Uterus (tissue), 3 donors: ENCODE measurements at regions not wholly inside any gene's neighbourhood (a gene's known extent, or its start where the extent isn't known, plus 50 kb on each side); places are given as distances from the start of the nearest gene placed in this dataset.

Experiments used
- DNase-seq, 2 donors: peaks; one replicate each; pipeline ENCODE4 v3.0.0-alpha.2; 2019 to 2020
- H3K27ac ChIP-seq, 2 donors: fragments of 200-600 bp; sonication (generic); 1 replicate in 1 of 2; 2 replicates in 1 of 2; pipeline ENCODE4 v1.5.1; 2016 to 2018
- H3K27me3 ChIP-seq, 2 donors: fragments of 200-600 bp; sonication (generic); one replicate each; pipeline ENCODE4 v1.5.1; 2018 to 2019; ENCODE audit warnings: control low read depth in 1 of 2
- H3K36me3 ChIP-seq, 2 donors: fragments of 200-600 bp; sonication (generic); one replicate each; pipeline ENCODE4 v1.5.1; 2019; ENCODE audit warnings: control low read depth in 1 of 2
- H3K4me1 ChIP-seq, 2 donors: fragments of 200-600 bp; sonication (generic); one replicate each; pipeline ENCODE4 v1.5.1; 2018 to 2019; ENCODE audit warnings: control low read depth in 1 of 2
- H3K4me3 ChIP-seq, 2 donors: fragments of 200-600 bp; sonication (generic); 1 replicate in 1 of 2; 2 replicates in 1 of 2; pipeline ENCODE4 v1.5.1; 2018 to 2019; ENCODE audit warnings: mild to moderate bottlenecking in 1 of 2
- H3K9me3 ChIP-seq, 2 donors: fragments of 200-600 bp; sonication (generic); one replicate each; pipeline ENCODE4 v1.5.1; 2019; ENCODE audit warnings: control low read depth in 1 of 2
- POLR2A ChIP-seq, 2 donors: fragments of 450-650 bp; IDR thresholded peaks; one replicate each; pipeline ENCODE4 v1.6.1; 2016; ENCODE audit warnings: antibody characterized with exemption in 2 of 2, mild to moderate bottlenecking in 1 of 2, moderate library complexity in 1 of 2
- intact Hi-C: fragments of 100-400 bp; cut with DNase I; formaldehyde crosslinking; loops from one replicate; pipeline ENCODE4 v1.15.1; 2023; ENCODE audit warnings: low total_unique reads
- TF ChIP-seq, protein P1 (sequence below), 4 experiments: fragments of 200-600 bp in 2 of 4; fragments of 450-650 bp in 2 of 4; sonication (generic) in 2 of 4; IDR thresholded peaks; one replicate each; pipeline ENCODE4 v1.5.1; 2016 to 2019; ENCODE audit warnings: antibody characterized with exemption in 4 of 4, mild to moderate bottlenecking in 2 of 4, moderate library complexity in 1 of 4
- donor health status: DM: yes; HTN: yes; CAD: no.

- TF ChIP-seq POLR2A (IDR thresholded peaks at IDR 0.05), result no peak
- TF ChIP-seq, protein P1, sequence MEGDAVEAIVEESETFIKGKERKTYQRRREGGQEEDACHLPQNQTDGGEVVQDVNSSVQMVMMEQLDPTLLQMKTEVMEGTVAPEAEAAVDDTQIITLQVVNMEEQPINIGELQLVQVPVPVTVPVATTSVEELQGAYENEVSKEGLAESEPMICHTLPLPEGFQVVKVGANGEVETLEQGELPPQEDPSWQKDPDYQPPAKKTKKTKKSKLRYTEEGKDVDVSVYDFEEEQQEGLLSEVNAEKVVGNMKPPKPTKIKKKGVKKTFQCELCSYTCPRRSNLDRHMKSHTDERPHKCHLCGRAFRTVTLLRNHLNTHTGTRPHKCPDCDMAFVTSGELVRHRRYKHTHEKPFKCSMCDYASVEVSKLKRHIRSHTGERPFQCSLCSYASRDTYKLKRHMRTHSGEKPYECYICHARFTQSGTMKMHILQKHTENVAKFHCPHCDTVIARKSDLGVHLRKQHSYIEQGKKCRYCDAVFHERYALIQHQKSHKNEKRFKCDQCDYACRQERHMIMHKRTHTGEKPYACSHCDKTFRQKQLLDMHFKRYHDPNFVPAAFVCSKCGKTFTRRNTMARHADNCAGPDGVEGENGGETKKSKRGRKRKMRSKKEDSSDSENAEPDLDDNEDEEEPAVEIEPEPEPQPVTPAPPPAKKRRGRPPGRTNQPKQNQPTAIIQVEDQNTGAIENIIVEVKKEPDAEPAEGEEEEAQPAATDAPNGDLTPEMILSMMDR (IDR thresholded peaks at IDR 0.05), result no peak
- Histone ChIP-seq H3K27me3 (no peaks in the 10 kb centered on the region), H3K36me3 (no peaks in the 10 kb centered on the region), H3K4me1 (no peaks in the 10 kb centered on the region), H3K27ac (no peak overlapping the region), H3K4me3 (no peak overlapping the region), H3K9me3 (no peaks in the 10 kb centered on the region)
- no peak for DNase-seq
- intact Hi-C loops, result no loop called here
Measured at GRCh38 chr6:163867518-163868292, 453.2 kb downstream of the QKI start.

- H3K4me1 ChIP-seq, result no peaks in the 10 kb centered on the region
- TF ChIP-seq, protein P1 (IDR thresholded peaks at IDR 0.05), result no peak
- TF ChIP-seq POLR2A (IDR thresholded peaks at IDR 0.05), result no peak
- intact Hi-C loops, result no loop called here
Measured at GRCh38 chr6:163866192-163866591, 451.7 kb downstream of the QKI start.

GRCh38 chr6:163863565-163863964 lies 449.0 kb downstream of the QKI start:
- intact Hi-C loops, result no loop called here
- no peaks in the 10 kb centered on the region for H3K36me3 ChIP-seq
- H3K4me1 ChIP-seq, result no peaks in the 10 kb centered on the region
- H3K27ac ChIP-seq, result no peak overlapping the region
- no peak for DNase-seq
- H3K4me3 ChIP-seq, result no peak overlapping the region
- H3K9me3 ChIP-seq, result no peaks in the 10 kb centered on the region
- H3K27me3 ChIP-seq, result no peaks in the 10 kb centered on the region
- no peak for TF ChIP-seq POLR2A (IDR thresholded peaks at IDR 0.05)
- TF ChIP-seq, protein P1 (IDR thresholded peaks at IDR 0.05), result no peak

More at GRCh38 chr6:163866192-163866591, 451.7 kb downstream of the QKI start:
- DNase-seq, result no peak
- no peaks in the 10 kb centered on the region for H3K27me3 ChIP-seq
- no peak overlapping the region for H3K27ac ChIP-seq
- H3K9me3 ChIP-seq, result no peaks in the 10 kb centered on the region
- no peaks in the 10 kb centered on the region for H3K36me3 ChIP-seq
- no peak overlapping the region for H3K4me3 ChIP-seq

- TF ChIP-seq POLR2A (IDR thresholded peaks at IDR 0.05), result no peak
- TF ChIP-seq, protein P1 (IDR thresholded peaks at IDR 0.05), result no peak
- Histone ChIP-seq H3K4me1 (no peaks in the 10 kb centered on the region), H3K27me3 (no peaks in the 10 kb centered on the region), H3K9me3 (no peaks in the 10 kb centered on the region), H3K4me3 (no peak overlapping the region), H3K36me3 (no peaks in the 10 kb centered on the region), H3K27ac (no peak overlapping the region)
- no peak for DNase-seq
- intact Hi-C loops, result no loop called here
Measured at GRCh38 chr6:163862701-163863100, 448.2 kb downstream of the QKI start.

GRCh38 chr6:163861627-163862026 lies 447.1 kb downstream of the QKI start:
- Histone ChIP-seq H3K4me1 (no peaks in the 10 kb centered on the region), H3K27me3 (no peaks in the 10 kb centered on the region), H3K4me3 (no peak overlapping the region), H3K36me3 (no peaks in the 10 kb centered on the region), H3K9me3 (no peaks in the 10 kb centered on the region), H3K27ac (no peak overlapping the region)
- TF ChIP-seq, protein P1 (IDR thresholded peaks at IDR 0.05), result no peak
- TF ChIP-seq POLR2A (IDR thresholded peaks at IDR 0.05), result no peak
- DNase-seq, result no peak
- intact Hi-C loops, result no loop called here
